OCI-LY1 (cell line): ENCODE measurements at regions not wholly inside any gene's neighbourhood (a gene's known extent, or its start where the extent isn't known, plus 50 kb on each side); places are given as distances from the start of the nearest gene placed in this dataset.

Source experiments
- EZH2 ChIP-seq: fragments of 200-600 bp; sonication (generic), shearing (Covaris generic); IDR thresholded peaks from 2 replicates; pipeline ENCODE4 v1.8.0; 2017; ENCODE audit warnings: borderline replicate concordance, mixed run types, mild to moderate bottlenecking, antibody characterized with exemption, low read length, moderate library complexity, mixed read lengths
- TF ChIP-seq, protein P1 (sequence below): fragments of 200-600 bp; sonication (generic), shearing (Covaris generic); IDR thresholded peaks from 2 replicates; pipeline ENCODE4 v1.5.1; 2017; ENCODE audit warnings: mild to moderate bottlenecking, antibody characterized with exemption, low read length, moderate library complexity, mixed read lengths

DNA sequence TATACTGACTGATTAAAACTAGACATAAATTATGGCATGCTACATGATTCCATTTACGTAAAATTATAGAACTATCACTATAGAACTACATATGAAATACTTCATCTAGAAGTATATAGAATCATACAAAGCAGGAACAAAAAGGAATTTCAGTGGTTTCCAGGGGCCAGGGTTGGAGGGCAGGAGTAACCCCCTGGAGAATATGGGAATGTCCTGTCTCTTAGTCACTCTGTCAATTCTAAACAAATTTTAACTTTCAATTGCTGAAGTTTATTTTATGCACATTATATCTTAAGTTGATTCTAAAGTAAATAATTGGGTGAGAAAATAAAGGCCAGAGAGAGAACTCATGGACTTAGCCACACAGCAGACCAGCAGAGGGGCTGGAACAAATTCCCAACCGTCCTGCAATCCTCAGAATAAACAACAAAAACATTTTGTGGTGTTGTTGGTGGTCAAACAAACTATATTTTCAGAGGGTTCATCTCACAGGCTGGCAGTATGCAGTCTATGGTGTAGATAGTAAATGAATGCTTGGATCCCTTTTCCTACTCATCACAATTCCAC lies 476.9 kb upstream of the SLIT2 start:
- TF ChIP-seq, protein P1, sequence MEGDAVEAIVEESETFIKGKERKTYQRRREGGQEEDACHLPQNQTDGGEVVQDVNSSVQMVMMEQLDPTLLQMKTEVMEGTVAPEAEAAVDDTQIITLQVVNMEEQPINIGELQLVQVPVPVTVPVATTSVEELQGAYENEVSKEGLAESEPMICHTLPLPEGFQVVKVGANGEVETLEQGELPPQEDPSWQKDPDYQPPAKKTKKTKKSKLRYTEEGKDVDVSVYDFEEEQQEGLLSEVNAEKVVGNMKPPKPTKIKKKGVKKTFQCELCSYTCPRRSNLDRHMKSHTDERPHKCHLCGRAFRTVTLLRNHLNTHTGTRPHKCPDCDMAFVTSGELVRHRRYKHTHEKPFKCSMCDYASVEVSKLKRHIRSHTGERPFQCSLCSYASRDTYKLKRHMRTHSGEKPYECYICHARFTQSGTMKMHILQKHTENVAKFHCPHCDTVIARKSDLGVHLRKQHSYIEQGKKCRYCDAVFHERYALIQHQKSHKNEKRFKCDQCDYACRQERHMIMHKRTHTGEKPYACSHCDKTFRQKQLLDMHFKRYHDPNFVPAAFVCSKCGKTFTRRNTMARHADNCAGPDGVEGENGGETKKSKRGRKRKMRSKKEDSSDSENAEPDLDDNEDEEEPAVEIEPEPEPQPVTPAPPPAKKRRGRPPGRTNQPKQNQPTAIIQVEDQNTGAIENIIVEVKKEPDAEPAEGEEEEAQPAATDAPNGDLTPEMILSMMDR = no peak
- no peak for TF ChIP-seq EZH2
